GM15510 (cell line): ENCODE measurements at regions not wholly inside any gene's neighbourhood (a gene's known extent, or its start where the extent isn't known, plus 50 kb on each side); places are given as distances from the start of the nearest gene placed in this dataset.

Source experiments
- POLR2A ChIP-seq: IDR thresholded peaks from 3 replicates; pipeline ENCODE4 v1.6.1; 2011; ENCODE audit warnings: borderline replicate concordance; ENCODE audit not compliant: insufficient read length; ENCODE audit errors: extremely low read depth

GRCh38 chr6:11961923-11962322 is 50.2 kb upstream of the HIVEP1 start:
- TF ChIP-seq POLR2A = no peak

- no peak for TF ChIP-seq POLR2A
Observed at GRCh38 chr6:11960909-11961779, 51.0 kb upstream of the HIVEP1 start.

GRCh38 chr6:11956781-11957180 is 55.3 kb upstream of the HIVEP1 start:
- no peak for TF ChIP-seq POLR2A

- no peak for TF ChIP-seq POLR2A
Observed at GRCh38 chr6:11953641-11954040, 58.5 kb upstream of the HIVEP1 start.

- no peak for TF ChIP-seq POLR2A
Observed at GRCh38 chr6:11952316-11952715, 59.8 kb upstream of the HIVEP1 start.

DNA sequence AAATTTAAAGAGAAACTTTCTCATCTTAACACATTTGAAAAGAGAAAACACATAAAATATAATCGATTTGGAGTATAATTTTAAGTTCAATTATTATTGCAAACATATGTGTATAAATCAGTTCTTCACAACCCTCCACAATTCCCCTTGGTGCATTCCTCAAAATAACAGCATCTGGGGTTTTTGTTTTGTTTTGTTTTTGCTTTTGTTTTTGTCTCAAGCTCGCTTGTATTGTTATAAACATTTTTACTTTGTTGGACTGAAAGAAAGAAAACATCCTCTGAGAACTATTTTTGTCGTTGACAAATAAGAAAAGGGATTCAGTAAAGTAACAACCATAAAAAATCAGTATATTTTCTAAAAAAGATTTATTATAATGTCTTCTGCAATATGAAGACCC is 60.2 kb upstream of the HIVEP1 start:
- TF ChIP-seq POLR2A = no peak

- no peak for TF ChIP-seq POLR2A
Observed at GRCh38 chr6:11950109-11950508, 62.0 kb upstream of the HIVEP1 start.

GRCh38 chr6:11947575-11947974 is 64.5 kb upstream of the HIVEP1 start:
- no peak for TF ChIP-seq POLR2A

- no peak for TF ChIP-seq POLR2A
Observed at GRCh38 chr6:11947063-11947462, 65.0 kb upstream of the HIVEP1 start.

DNA sequence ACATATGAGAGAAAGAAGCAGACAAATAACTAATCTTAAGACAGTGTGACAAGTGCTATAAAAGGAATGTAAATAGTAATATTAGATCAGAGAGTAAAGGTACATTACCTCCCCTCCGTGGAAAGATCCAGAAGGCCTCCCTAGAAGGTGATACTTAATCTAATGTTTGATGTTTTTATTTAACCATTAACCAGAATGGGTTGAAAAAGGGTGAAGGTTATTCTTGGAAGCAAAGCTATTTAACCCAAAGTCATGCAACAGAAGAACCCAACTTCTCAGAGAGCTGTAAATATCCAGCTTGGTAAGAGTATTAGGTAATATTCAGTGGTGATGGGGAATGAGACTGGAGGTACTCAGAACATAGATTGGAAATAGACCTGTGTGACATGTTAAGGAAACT is 68.0 kb upstream of the HIVEP1 start:
- TF ChIP-seq POLR2A = no peak

- no peak for TF ChIP-seq POLR2A
Observed at GRCh38 chr6:11943060-11943459, 69.1 kb upstream of the HIVEP1 start.

DNA sequence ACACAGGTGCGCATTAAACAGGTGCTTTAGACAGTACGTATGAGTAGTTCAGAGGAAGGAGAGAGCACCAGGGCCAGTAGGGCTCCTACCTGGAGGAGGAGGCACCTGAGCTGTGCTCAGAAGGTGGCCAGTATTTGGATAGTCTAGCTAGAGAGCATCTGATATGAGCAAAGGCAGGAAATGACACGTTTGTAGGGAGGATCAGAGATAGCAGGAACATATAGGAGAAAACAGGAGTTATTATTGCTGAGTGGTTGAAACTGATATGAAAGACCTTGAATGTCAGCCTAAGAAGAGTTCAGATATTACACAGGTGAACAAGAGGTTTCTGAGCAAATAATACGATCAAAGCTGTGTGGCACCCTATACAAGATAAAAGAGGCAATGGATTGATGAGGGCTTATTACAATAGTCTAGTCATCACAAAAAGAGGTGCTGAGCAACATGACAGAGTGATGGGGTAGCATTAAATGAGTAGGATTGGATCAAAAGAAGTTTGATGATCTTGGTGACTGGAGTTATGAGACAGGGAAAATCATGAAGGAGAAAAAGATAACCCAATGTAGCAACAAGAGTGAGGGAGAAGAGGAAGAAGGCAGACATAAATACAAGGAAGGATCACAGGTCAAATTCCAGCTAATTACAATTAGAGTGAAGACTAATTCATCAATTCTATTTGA is 69.8 kb upstream of the HIVEP1 start:
- TF ChIP-seq POLR2A = no peak

GRCh38 chr6:11938285-11938890 is 73.7 kb upstream of the HIVEP1 start:
- no peak for TF ChIP-seq POLR2A

DNA sequence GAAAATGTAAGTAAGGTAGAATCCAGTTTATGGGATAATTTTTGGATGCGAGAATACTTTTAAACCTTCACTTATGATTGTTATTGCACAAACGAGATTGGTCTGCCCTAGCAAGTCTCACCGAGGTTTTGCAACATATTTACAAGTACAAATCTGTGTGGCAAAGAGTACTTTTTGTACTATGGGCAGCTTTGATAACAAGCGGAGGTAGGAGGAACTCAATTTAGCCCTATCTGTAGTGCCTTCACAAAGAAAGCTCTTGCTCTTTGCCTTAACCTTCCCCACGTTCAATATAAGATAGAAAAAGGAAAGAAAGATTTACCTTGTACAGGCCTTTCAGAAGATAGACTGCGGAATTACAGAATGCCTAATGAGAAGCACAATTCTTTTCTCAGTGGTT is 77.5 kb upstream of the HIVEP1 start:
- no peak for TF ChIP-seq POLR2A

DNA sequence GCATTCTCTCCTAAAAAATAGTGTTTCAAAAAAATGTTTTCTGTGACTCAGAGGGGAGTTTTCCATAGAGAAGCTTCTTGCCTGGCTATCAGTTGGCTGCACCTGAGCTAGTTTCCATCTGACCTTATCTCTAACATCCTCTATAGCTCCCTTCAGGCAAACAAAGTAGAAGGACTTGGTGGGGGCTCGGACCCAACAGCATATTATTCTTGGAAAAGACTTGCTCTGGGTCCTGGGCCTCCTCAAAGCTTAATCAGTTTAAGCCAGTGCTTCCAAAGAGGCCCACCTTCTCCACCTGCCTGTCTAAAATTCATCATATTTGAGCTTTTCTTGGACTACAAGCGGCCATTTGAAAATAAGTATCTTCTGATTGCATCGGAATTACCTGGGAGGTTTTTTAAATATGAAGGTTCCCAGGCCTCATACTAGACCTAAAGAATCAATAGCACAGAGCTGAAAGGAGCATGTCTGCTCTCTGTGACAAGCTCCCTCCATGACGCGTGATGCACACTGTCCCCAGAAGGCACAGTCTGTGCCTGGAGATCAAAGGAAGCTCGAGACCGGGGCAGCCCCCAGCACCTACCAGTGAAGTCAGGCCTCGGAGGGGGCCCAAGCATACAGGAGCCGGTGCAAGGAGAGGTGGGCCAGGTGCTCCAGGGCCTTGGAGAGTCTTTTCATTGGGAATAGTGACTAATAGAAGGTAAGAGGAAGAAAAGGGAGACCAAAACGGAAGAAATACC is 80.6 kb upstream of the HIVEP1 start:
- no peak for TF ChIP-seq POLR2A

GRCh38 chr6:11930240-11930639 is 81.9 kb upstream of the HIVEP1 start:
- no peak for TF ChIP-seq POLR2A

GRCh38 chr6:11929241-11929835 is 82.8 kb upstream of the HIVEP1 start:
- no peak for TF ChIP-seq POLR2A
